OCI-LY7 (cell line): ENCODE measurements at regions not wholly inside any gene's neighbourhood (a gene's known extent, or its start where the extent isn't known, plus 50 kb on each side); places are given as distances from the start of the nearest gene placed in this dataset.

Source experiments
- CTCF ChIP-seq: fragments of 200-600 bp; sonication (generic); conservative IDR thresholded peaks from 2 replicates; pipeline ENCODE4 v1.5.1; 2014; ENCODE audit warnings: mild to moderate bottlenecking, antibody characterized with exemption, low read length, moderate library complexity, mixed read lengths
- EZH2phosphoT487 ChIP-seq: fragments of 200-600 bp; sonication (generic); IDR thresholded peaks from 2 replicates; pipeline ENCODE4 v1.6.1; 2018; ENCODE audit warnings: low read depth, borderline replicate concordance, mild to moderate bottlenecking, mixed run types, antibody characterized with exemption, low read length, moderate library complexity, mixed read lengths

- TF ChIP-seq CTCF (no peak), EZH2phosphoT487 (no peak)
Measured at GRCh38 chr9:107673861-107674720, 184.5 kb upstream of the KLF4 start.
